NB4 (cell line): ENCODE measurements at regions not wholly inside any gene's neighbourhood (a gene's known extent, or its start where the extent isn't known, plus 50 kb on each side); places are given as distances from the start of the nearest gene placed in this dataset.

Experiments
- MAX ChIP-seq: IDR thresholded peaks from 2 replicates; pipeline ENCODE4 v1.6.1; 2011; ENCODE audit warnings: low read depth, low read length
- MYC ChIP-seq: IDR thresholded peaks from 2 replicates; pipeline ENCODE4 v1.6.1; 2011; ENCODE audit warnings: low read depth, low read length
- POLR2A ChIP-seq: IDR thresholded peaks from 2 replicates; pipeline ENCODE4 v1.6.1; 2011; ENCODE audit warnings: mild to moderate bottlenecking; ENCODE audit not compliant: insufficient read length; ENCODE audit errors: extremely low read depth
- TF ChIP-seq, protein P1 (sequence below): IDR thresholded peaks from one replicate; pipeline ENCODE4 v1.5.1; 2012; ENCODE audit warnings: low read depth, low read length

GRCh38 chr2:146659976-146660375 lies 1184.9 kb upstream of the ACVR2A start:
- TF ChIP-seq, protein P1, sequence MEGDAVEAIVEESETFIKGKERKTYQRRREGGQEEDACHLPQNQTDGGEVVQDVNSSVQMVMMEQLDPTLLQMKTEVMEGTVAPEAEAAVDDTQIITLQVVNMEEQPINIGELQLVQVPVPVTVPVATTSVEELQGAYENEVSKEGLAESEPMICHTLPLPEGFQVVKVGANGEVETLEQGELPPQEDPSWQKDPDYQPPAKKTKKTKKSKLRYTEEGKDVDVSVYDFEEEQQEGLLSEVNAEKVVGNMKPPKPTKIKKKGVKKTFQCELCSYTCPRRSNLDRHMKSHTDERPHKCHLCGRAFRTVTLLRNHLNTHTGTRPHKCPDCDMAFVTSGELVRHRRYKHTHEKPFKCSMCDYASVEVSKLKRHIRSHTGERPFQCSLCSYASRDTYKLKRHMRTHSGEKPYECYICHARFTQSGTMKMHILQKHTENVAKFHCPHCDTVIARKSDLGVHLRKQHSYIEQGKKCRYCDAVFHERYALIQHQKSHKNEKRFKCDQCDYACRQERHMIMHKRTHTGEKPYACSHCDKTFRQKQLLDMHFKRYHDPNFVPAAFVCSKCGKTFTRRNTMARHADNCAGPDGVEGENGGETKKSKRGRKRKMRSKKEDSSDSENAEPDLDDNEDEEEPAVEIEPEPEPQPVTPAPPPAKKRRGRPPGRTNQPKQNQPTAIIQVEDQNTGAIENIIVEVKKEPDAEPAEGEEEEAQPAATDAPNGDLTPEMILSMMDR: no peak
- no peak for TF ChIP-seq POLR2A
- no peak for TF ChIP-seq MAX
- TF ChIP-seq MYC: no peak
